GM10248 (cell line): ENCODE measurements at regions not wholly inside any gene's neighbourhood (a gene's known extent, or its start where the extent isn't known, plus 50 kb on each side); places are given as distances from the start of the nearest gene placed in this dataset.

Experiments
- CTCF ChIA-PET: fragments of 300-600 bp; sonication (Branson Sonifier 250); formaldehyde crosslinking; extraction: SDS; loops from one replicate; lab custom pipeline; 2021; ENCODE audit warnings: antibody characterized with exemption; lab: Yijun Ruan, JAX
- POLR2A ChIA-PET: fragments of 350-650 bp; sonication (Branson Sonifier 250); formaldehyde crosslinking; extraction: SDS; loops from one replicate; lab custom pipeline; 2020; ENCODE audit warnings: antibody characterized with exemption; lab: Yijun Ruan, JAX
- DNase-seq: peaks from one replicate; pipeline ENCODE4 v3.0.0; 2012; ENCODE audit errors: extremely low spot score
- TF ChIP-seq, protein P1 (sequence below): IDR thresholded peaks from 2 replicates; pipeline ENCODE4 v1.5.1; 2012; ENCODE audit warnings: mild to moderate bottlenecking, low read depth; ENCODE audit errors: extremely low read depth, missing control alignments, control extremely low read depth

DNA sequence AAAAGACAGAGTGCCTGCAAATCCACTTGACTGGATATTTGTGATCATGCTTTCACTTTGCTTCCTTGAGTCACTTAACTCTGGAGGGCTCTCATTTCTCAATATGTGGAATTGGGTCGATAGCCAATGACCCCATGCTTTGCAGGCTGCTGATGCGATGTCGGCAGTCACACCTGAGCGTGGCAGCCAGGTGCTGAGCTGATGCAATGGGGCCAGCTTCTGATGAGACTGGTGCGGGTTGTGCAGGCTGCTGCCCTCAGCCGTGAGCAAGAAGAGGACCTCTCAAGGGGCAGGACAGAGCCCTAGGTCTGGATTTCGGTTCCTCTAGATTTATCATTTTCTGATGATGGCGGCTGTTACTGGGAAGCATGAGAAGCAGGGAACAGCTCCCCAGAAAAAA, 334.1 kb downstream of the TEX29 start:
- ChIA-PET CTCF (no interaction called here), POLR2A (no interaction called here)
- TF ChIP-seq, protein P1, sequence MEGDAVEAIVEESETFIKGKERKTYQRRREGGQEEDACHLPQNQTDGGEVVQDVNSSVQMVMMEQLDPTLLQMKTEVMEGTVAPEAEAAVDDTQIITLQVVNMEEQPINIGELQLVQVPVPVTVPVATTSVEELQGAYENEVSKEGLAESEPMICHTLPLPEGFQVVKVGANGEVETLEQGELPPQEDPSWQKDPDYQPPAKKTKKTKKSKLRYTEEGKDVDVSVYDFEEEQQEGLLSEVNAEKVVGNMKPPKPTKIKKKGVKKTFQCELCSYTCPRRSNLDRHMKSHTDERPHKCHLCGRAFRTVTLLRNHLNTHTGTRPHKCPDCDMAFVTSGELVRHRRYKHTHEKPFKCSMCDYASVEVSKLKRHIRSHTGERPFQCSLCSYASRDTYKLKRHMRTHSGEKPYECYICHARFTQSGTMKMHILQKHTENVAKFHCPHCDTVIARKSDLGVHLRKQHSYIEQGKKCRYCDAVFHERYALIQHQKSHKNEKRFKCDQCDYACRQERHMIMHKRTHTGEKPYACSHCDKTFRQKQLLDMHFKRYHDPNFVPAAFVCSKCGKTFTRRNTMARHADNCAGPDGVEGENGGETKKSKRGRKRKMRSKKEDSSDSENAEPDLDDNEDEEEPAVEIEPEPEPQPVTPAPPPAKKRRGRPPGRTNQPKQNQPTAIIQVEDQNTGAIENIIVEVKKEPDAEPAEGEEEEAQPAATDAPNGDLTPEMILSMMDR, result no peak
- no peak for DNase-seq

DNA sequence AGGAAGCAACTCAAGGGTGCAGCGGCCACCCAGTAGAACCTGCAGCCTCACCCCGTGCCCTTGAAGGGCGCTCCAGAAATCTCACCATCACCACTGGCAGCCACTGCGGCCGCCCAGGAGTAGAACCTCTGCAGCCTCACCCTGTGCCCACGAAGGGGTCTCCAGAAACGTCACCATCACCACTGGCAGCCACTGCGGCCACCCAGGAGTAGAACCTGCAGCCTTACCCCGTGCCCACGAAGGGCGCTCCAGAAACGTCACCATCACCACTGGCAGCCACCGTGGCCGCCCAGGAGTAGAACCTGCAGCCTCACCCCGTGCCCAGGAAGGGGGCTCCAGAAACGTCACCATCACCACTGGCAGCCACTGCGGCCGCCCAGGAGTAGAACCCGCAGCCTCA, 336.0 kb downstream of the TEX29 start:
- no peak for DNase-seq
- ChIA-PET CTCF (no interaction called here), POLR2A (no interaction called here)
- TF ChIP-seq, protein P1, result no peak

DNA sequence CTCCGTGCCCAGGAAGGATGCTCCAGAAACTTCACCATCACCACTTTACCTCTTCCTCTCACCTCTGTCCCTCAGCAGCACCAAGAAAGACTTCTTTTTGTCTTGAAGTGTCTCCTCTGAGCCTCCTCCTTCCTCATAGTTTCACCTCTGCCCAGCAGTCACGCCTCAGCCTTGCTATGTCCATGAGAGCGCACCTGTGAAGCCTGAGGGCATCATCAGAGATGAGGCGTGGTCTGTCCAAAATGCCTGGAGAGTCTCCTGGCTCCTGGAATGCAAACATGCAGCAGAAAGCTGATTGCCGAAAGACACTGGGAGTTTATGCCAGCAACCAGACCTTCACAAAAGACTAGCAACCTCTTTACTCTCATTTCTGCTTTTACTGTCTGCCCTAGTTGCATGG, 336.6 kb downstream of the TEX29 start:
- DNase-seq, result no peak
- CTCF ChIA-PET, result no interaction called here
- POLR2A ChIA-PET, result no interaction called here
- TF ChIP-seq, protein P1, result no peak

DNA sequence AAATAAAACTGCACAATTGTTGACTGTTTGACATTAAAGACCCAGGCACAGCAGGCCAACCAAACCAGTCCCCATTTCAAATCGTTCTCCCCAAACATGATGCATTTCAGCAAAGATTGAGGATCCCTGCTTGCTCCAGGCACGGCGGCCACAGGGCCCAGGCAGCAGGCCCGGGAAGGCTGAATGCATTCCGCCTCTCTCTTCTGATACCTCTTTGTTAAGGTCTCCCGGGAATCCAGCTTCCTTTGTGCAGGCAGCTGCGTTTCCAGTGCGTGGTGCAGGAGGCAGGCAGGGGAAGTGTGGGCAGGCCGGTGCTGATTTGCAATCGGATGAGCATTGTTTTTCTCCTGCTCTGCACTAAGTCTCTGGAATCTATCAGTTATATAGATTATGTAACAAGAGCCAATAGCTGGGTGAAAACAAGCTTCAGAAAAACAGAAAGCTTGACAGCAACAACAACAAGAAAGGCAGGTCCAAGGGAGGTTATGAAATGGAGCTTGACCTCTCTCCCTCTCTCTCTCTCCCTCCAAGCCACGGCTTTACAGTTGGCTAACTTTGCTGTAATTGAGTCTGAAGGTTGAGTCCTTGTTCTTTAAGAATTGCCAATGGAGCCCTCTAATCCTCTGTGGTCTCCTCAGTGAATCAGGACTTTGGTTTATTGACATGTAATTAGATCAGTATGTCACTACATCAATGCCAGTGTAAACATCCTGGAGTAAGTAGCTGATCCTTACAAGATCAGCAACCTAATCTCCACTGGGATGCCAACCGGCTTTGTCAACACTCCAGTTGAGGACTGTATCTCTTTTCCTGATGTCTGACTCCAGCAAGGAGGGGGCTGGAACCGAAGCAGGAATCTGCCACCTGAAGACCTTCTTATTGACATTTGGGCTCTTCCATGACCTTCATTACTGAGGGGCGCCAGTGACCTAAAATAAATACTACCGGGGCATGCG, 338.0 kb downstream of the TEX29 start:
- DNase-seq, result no peak
- ChIA-PET CTCF (no interaction called here), POLR2A (no interaction called here)
- TF ChIP-seq, protein P1, result no peak

DNA sequence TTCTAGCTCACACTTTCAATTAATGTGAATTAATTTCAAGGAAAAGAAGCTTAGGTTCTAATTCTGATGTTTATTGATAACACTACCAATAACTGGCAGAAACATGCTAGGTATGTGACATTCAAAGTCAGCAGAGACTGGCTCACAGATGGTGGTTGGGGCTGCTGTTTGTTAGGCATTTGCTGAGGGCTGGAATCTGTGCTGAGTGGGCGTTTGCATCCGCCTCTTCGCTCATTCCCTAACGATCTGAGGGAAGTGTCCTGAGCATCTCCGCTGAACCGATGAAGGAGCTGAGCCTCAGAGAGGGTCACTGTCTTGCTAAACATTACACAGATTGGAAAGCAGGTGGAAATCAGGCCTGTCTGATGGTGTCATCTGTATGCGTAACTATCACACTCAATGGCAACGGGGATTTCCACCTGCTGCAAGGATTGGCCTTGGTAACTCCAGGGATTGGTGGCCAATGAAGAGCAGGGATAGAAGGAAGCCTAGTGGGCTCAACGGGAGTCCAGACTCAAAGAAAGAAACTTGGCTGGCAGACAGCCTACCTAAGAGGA, 338.9 kb downstream of the TEX29 start:
- TF ChIP-seq, protein P1, result no peak
- ChIA-PET POLR2A (no interaction called here), CTCF (interaction anchor here (1.1 kb wide), 1 partner anchor 12 kb away, joined by 3 read pairs; no protein-coding TSS in a partner anchor)
- DNase-seq, result no peak

DNA sequence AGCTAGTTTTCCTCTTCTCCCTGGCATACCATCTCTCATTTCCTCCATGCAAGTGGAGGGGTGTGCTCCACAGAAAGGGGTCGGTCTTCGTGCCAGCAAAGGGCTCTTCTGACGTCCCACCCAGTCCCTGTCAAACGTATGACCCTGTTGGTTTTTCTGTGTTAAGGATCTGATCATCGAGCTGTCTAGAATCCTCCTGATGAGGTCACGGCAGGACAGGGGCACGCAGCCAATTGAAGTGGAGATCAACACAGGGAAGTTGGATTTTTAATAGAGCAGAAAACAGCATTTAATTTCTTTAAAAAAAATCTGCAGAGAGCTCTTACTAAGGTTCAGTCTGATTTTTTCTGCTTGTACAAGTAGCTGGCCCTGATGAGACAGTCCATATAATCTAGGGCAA, 339.4 kb downstream of the TEX29 start:
- CTCF ChIA-PET, result interaction anchor here (1.1 kb wide), 1 partner anchor 12 kb away, joined by 3 read pairs; no protein-coding TSS in a partner anchor
- no peak for DNase-seq
- TF ChIP-seq, protein P1, result no peak
- POLR2A ChIA-PET, result no interaction called here
